HG02571 (cell line): ENCODE measurements at regions not wholly inside any gene's neighbourhood (a gene's known extent, or its start where the extent isn't known, plus 50 kb on each side); places are given as distances from the start of the nearest gene placed in this dataset.
"Not testable (repeated sequence)": the region's sequence is repeated elsewhere in the genome, so short reads cannot be mapped to it uniquely, and the experiment has no call there.

Source experiments
- ATAC-seq: cut with Tn5 transposase; IDR thresholded peaks from one replicate; pipeline ENCODE4 v1.9.1; 2021; ENCODE audit warnings: mild to moderate bottlenecking, moderate library complexity; ENCODE audit not compliant: unreplicated experiment

DNA sequence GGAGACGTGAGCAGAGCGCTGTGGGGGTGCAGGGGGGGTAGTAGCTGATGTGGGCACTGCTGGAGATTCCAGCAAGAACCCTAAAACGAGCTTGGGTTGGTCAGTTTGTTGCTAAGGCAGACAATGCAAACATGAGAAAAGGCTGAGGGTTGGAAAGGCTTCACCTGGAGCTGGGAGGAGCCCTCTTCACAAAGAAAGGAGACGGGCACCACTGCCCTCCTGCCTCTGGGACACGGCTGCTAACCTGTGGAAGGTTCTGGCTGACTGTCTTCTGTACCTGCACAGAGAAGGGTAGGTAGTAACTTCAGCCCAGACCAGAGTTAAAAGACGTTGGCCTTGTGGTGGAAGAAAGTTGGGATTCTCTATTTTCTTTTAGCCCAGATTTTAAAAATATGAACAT, 108.7 kb downstream of the SUCLA2 start:
- no peak for ATAC-seq

DNA sequence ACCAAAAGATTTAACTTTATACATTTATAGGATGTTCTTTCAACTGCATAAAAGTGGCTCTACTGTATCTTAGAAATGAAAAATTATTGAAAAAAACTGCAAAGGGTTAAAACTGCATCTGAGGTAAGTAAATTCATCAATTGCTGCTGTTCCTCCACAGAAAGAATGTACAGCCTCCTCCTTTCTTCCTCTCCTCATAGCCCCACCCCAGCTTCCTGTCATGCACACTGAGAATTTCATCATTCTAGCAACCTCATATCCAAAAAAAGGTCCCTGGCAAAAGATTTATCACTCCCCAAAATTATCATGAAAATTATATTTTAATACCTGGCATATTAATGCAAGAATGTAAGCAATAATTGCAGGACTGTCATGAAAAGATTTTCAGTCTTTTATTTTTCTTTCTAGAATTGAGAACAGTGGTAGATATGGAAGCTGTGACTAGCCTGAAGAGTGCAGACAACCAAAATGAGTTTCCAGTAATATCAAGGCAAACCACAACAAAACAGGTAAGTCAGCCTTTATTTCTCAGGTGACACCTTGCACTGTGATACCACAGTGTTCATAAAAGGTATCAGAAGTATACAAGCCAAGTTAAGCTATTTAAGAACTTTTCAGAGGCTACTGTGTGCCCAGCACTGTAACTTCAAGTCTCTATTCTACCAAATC, 110.8 kb downstream of the SUCLA2 start:
- no peak for ATAC-seq

DNA sequence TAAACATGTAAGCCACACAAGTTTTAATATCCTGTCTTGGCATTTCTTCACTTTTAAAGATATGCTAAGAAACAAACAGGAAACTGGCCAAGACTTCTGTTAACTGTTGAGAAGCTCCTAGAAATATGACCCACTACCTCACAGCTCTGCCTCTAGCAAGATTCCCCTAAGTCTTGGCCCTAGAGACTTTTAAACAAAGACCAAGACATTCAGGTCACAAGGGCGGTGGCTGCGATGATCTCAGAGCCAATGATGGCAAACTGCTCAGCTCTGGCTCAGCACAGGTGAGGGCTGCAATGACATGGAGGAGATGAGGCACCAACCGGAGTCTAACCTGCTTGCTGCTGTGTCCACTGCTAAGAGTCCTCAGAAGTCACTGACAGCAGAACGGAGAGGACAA, 114.8 kb downstream of the SUCLA2 start:
- no peak for ATAC-seq

DNA sequence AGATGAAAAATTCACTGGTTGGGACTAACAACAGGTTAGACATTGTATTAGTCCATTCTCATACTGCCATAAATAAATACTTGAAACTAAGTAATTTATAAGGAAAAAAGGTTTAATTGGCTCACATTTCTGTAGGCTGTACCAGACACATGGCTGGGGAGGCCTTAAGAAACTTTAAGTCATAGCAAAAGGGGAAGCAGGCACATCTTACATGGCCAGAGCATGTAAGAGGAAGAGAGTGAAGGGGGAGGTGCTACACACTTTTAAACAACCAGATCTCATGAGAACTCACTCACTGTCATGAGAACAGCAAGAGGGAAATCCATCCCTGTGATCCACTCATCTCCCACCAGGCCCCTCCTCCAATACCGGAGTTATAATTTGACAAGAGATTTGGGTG, 125.9 kb downstream of the SUCLA2 start:
- no peak for ATAC-seq

DNA sequence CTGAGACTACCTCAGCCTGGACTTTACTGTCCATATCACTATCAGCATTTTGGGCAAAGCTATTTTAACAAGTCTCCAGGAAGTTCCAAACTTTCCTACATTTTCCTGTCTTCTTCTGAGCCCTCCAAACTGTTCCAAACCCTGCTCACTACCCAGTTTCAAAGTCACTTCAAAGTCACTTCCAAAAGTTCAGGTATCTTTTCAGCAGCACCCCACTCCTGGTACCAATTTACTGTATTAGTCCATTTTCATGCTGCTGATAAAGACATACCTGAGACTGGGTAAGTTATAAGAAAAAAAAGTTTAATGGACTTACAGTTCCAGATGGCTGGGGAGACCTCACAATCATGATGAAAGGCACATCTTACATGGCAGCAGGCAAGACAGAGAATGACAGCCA, 127.1 kb downstream of the SUCLA2 start:
- ATAC-seq: not testable (repeated sequence)

DNA sequence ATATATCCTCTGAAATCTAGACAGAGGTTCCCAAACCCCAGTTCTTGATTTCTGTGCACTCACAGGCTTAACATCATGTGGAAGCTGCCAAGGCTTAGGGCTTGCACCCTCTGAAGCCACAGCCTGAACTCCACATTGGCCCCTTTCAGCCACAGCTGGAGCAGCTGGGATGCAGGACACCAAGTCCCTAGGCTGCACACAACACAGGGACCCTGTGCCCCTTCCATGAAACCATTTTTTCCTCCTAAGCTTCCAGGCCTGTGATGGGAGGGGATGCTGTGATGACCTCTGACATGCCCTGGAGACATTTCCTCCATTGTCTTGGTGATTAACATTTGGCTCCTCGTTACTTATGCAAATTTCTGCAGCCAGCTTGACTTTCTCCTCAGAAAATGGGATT, 127.8 kb downstream of the SUCLA2 start:
- ATAC-seq: not testable (repeated sequence)

DNA sequence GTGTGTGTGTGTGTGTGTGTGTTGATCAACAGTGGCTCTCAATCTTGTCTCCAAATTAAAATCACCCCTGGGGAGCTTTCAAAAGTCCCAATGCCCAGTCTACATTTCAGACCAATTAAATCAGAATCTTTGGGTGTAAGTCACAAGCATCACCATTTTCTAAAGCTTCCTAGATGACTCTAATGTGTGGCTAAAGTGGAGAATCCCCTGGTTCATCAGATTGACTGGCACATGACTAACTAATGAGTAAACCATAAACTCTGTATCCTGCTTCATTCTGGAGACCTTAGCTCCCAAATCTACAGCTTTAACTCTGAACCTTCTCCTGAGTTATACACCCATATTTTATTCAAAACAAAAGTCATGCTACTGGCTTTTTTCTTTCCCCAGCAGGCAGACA, 131.3 kb downstream of the SUCLA2 start:
- no peak for ATAC-seq

DNA sequence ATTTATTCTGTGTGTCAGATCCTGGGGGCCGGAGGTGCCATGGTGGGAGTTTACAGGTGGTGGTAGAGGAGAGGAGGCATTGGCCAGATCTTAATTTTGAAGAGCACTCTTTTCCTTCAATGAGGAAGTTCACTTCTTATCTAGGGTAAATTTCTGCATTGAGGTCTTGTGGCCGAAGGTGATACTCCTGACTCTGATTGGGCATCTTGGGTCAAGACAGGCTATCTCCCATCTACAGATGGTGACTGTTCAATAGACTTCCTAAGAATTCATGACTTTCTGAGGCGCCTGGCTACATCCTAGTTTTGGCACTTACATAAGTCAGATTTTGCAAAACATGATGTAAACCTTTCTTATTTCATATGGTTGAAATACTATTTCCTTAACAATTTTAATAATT, 135.2 kb downstream of the SUCLA2 start:
- no peak for ATAC-seq

DNA sequence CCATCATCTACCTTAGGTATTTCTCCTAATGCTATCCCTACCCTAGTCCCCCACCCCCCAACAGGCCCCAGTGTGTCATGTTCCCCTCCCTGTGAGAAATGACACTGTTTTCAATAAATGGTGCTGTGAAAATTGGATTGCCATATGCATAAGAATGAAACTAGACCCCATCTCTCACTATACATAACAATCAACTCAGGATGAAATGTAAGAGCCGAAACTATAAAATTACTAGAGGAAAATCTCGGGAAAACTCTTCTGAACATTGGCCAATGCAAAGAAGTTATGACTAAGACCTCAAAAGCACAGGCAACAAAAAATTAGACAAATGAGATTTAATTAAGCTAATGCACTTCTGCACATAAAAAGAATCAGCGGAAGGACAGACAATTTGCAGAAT, 138.2 kb downstream of the SUCLA2 start:
- no peak for ATAC-seq

DNA sequence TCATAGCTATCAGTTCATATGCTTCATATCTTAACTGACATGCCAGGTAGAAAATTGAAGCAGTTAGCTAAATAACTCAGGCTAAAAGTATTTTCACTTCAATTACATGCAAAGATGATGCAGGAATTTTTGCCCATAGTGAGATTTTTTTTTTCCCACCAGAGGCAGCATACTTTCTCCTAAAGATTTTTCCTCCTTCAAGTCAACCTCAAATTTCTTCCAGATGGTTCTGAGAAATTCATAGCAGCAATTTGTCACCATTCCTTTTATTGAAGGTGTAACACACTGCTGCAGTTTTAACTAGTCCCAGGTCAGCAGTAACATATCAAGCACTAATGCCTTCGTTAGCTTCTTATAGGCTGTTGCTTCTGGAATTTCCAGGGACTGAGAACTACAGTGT, 141.9 kb downstream of the SUCLA2 start:
- ATAC-seq: no peak

DNA sequence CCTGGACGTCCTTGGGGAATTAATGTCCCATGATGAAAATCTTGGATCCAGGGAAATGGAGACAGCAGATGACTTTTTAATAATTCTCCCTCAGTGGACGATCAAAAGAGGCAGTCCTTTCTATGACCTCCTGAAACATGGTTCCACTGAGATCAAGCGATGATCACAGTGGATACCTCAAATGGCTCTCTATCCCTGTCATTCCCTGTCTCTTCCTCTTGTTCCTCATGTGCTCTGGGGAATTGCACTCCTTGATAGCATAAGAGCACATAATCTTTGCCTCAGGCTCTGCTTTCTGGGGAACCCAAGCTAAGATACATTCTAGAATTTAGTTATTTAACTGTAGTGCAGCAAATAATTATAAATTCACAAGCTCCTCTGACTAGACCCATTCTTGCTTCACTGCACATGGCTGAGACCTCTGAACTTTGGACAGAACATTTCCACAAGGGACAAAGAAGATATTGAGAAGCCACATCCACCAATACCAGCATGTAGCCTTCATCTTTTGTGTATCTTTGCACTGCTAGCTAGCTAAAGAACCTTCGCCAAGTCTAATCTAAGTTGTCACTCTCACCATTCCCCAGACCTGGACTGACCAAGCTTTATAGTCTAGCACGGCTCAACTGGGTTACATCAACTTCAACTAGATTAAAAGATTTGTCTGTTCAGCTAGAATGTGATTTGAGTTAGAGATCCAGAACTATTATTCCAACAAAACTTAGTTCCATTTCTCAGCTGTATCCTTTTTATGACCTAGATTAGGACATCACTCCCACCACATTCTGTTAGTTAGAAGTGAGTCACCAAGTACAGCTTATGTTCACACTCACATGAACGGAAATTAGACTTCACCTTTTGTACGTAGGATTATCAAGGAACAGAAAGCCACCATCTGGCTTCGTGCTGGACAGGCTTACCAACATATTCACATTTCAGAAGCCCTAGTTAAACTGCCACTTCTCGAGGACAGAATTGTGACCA, 142.7 kb downstream of the SUCLA2 start:
- no peak for ATAC-seq

DNA sequence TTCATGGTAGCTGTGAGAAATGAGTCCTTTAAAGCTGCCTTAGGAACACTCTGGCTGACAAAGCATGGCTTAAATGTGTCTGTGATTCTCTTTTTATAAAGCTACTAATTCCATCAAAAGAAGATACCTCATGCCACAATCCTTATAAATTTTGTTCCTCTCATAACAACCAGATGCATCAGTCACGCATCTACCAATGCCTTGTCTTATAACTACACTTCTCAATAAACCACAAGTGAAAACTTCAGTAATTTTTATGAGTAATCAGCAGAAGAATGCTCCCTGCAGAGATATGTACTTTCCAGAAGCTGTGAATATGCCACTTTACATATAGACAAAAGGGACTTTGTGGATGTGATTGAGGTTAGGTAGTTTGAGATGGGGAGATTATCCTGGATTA, 147.8 kb downstream of the SUCLA2 start:
- ATAC-seq: no peak

DNA sequence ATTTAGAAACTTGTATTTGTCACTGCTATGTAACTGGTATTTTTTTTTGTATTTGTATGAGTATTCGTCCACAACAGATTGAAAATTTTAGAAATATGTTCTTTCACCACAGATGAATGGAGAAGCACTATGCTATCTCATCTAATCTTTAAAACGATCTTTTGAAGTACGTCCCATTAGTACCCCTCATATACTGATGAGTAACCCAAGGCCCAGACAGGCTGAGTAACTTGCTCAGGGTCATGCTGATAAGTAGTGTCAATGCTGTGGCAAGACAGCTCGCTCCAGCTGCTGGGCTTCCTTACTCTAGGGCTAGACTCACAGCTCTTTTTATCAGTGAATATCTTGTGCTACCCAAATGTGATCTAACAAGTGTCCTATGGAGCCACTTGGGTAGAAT, 154.2 kb downstream of the SUCLA2 start:
- ATAC-seq: no peak

DNA sequence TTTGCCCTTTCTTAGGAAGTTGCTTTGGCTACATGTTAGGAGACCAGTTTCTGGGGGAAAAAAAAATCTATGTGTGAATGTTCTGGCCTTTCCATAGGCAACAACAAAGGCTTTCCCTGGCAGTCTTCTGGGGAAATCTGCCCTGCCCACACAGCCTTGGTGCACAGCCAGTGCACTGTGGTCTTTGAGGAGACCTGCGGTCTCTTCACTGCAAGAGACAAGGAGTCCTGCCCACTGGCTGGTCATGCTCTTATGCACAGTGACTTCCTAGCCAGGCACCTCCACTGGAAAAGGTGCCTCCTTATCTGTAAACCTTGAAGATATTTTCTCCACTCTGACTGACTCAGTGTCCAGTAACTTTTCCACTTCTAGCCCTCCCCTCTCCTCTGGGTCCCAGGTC, 155.1 kb downstream of the SUCLA2 start:
- ATAC-seq: no peak

DNA sequence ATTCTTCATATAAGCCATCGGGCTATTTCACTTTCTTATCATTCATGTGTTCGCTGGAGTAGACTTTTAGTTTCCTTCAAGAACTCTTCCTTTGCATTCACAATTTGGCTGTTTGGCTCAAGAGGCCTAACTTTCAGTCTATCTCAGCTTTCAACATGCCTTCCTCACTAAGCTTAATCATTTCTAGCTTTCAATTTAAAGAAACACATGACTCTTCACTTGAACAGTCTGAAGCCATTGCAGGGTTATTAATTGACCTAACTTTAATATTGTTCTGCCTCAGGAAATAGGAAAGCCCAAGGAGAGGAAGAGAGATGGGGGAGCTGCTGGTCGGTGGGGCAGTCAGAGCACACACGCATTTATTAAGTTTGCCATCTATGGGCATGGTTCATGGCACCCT, 158.1 kb downstream of the SUCLA2 start:
- ATAC-seq: no peak

DNA sequence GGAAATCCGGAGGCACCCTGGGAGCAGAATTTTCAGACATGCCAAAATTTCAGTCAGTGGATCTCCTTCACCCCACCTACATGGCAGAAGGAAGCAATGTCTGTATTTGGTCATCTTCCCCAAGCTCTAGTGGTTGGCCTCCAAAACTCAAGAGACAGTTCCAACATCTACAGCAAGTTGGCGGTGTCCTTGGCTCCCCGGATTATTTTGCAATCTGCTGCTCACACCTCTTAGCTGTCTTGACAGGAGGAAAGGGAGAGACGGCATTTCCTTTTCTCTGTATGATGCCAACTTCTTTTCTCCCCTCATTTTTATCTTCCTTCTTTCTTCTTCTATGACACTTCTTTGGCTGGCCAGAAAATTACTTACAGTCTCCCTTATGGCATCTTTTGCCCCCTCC, 159.9 kb downstream of the SUCLA2 start:
- no peak for ATAC-seq

DNA sequence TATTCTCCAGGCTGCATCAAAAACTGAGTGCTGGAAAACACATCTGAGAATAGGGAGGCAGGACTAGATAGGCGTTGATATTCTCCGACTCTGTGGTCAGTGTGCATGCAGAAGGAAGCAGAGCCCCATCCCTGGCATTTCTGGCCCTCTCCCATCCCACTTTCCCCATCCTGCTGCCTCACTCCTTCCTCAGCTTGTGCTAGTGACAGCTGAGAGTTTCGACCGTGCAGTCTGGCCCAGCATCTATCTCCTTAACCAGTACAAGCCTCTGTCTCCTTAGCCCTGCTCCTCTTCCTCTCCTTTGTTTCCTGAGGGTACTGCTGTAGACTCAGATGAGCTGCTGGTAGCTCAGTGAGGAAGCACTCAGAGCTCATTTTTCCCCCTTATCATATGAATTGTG, 163.2 kb downstream of the SUCLA2 start:
- no peak for ATAC-seq

DNA sequence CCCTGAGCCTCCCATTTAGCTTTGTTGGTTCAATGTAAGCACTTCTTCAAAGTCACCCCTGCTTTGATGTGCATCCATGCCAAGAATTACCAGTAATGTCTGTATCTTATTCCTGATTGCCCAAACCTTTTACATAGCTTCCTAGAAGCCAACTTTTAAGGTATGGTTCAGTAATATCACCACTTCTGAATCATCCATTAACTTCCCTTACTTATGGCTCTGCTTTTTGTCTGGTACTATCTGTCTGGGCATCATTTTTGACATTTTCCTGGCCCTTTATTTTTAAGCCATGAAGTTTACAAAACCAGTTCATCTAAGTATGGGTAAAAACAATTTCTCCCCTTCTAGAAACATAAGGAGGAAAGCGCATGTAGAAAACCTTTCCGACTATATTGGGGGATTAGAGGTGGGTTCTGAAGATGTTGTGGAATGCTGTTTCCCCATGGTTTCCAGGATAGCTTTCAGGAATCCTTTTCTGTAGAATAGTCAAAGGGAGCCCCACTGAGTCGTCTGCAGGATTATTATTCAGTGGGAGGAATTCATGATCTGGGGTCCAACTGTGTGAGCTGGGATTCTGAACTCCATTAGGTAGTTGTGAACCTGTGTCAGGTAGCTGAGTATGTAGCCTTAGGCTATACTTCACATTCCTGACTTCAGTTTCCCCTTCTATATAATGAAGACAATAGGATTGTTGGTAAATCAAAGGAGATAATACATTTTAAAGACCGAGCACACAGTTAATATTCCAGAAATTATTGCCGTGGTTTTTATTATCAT, 163.8 kb downstream of the SUCLA2 start:
- no peak for ATAC-seq

DNA sequence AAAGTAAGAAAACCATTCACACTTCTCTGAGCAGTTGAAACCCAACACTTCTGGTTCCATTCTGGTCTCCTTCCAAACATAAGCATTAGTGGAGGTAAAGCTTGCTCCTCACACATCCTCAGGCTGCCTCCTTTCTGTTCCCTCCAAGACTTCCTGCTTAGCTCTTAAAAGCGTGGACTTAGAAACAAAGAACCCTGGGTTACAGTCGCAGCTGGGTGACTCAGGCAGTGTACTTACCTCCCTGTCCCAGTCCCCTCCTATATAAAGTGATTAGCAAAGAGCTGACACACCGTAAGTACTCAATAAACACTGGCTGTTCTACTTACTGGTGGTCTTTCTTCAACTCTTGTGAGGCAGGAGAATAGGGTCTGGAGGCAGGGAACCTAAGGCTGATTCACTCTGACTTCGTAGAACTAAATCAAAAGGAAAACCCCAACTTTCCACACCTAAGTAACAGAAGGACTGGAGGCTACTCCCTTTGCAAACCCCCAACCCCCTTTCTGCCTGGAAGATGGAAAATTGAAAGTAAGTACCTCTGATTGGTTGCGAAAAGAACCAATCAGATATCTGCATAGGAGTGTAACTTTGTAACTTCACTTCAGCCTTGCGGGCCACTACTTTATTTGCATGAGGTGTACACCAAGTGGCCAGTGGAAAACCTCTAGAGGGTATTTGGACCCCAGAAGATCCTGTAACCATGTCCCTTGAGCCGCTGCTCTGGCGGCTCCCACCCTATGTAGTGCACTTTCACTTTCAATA, 165.4 kb downstream of the SUCLA2 start:
- no peak for ATAC-seq

DNA sequence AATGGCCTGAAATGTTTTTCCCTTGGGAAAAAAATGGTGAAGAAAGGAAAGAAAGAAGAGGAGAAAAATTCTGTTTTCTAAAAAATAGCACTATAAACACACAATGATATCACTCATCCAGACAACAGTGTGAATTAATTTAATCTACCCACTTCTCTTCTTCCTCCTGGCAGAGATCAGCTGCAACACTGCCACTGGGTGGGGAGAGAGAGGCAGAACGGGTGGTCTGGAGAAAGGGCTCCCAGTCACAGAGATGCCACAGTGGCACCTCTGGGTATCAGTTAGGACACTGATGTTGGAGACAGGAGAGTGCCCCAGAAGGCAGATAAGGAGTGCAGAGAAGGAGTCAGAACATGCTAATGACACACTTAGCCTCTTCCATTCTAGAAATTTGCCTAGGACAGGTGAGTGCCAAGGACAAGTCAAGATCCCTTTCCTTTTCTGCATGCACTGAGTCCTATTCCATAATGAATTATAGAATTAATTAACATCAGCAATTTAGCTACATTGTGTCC, 168.6 kb downstream of the SUCLA2 start:
- no peak for ATAC-seq

DNA sequence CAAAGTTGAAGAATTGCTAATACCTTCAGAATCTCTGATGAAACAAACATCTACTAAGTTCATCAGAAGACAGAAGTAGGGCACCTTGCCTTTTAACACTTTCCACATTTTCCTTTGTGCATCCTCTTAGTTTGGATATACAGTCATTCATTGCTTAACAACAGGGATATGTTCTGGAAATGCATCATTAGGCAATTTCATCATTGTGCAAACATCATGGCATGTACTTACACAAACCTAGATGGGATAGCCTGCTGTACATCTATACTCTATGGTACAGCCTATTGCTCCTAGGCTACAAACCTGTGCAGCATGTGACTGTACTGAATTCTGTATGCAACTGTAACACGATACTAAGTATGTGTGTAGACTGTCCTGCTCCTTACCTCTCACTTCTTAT, 169.8 kb downstream of the SUCLA2 start:
- ATAC-seq: no peak
